Right cardiac atrium (tissue), 5 donors: ENCODE measurements at regions not wholly inside any gene's neighbourhood (a gene's known extent, or its start where the extent isn't known, plus 50 kb on each side); places are given as distances from the start of the nearest gene placed in this dataset.
"Not testable (repeated sequence)": the region's sequence is repeated elsewhere in the genome, so short reads cannot be mapped to it uniquely, and the experiment has no call there.

Experiments used
- ATAC-seq, 2 donors: fragments of 200-7000 bp; cut with Tn5 transposase; one replicate each; pipeline versions ENCODE4 v1.8.0 to v1.9.1; 2020; ENCODE audit warnings: moderate library complexity in 2 of 2, mild to moderate bottlenecking in 1 of 2
- DNase-seq, 3 donors: peaks; one replicate each; pipeline ENCODE4 v3.0.0-alpha.2; 2020
- H3K27ac ChIP-seq: one replicate; pipeline ENCODE4 v1.5.1; 2013; ENCODE audit warnings: mild to moderate bottlenecking, low read length, control low read depth, moderate library complexity
- H3K27me3 ChIP-seq: one replicate; pipeline ENCODE4 v1.6.1; 2013; ENCODE audit not compliant: control insufficient read depth, insufficient read depth
- H3K4me1 ChIP-seq: one replicate; pipeline ENCODE4 v1.6.1; 2013; ENCODE audit warnings: low read length; ENCODE audit not compliant: control insufficient read depth, insufficient read depth
- H3K4me3 ChIP-seq: one replicate; pipeline ENCODE4 v1.5.1; 2013; ENCODE audit warnings: low read length, control low read depth
- H3K9me3 ChIP-seq: one replicate; pipeline ENCODE4 v1.6.1; 2013; ENCODE audit warnings: low read length; ENCODE audit not compliant: control insufficient read depth
- WGBS: extraction: QIAGEN DNeasy Blood & Tissue Kit; methylation state at CpG from one replicate; pipeline ENCODE4 v1.1.7; 2013; 5-methylcytosine and 5-hydroxymethylcytosine counted together
- intact Hi-C, 4 donors: fragments of 100-400 bp; cut with DNase I; formaldehyde crosslinking; loops; one replicate each; pipeline versions ENCODE4 v1.11.0 to v1.14.0; 2022 to 2023
- donor health status: healthy with polysubstance abuse.
- donor health status: DM: no; HTN: yes; CAD: no.
- donor health status: DM: no; HTN: no; CAD: no.
- donor health status: DM: no; HTN: yes; CAD: no; lungs with severe emphysema.
- donor health status: DM: yes; HTN: yes; CAD: no.

DNA sequence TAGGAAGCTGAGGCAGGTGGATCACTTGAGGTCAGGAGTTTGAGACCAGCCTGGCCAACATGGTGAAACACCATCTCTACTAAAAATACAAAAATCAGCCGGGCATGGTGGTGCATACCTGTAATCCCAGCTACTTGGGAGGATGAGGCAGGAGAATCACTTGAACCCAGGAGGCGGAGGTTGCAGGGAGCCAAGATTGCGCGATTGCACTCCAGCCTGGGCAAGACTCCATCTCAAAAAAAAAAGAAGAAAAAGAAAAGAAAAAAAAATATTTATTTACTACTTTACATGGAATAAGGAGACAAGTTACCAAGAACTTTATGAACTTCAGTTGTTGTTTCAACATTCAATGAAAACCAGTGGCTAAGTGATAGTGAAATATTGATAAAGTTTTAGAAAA, 121.7 kb downstream of the ATOH1 start:
- ATAC-seq, H3K9me3 ChIP-seq, intact Hi-C loops, H3K4me3 ChIP-seq, H3K27me3 ChIP-seq, DNase-seq, H3K4me1 ChIP-seq, H3K27ac ChIP-seq: not testable (repeated sequence)
- 49% methylated on average over 4 of the region's 4 CpGs for WGBS

GRCh38 chr4:93957186-93957585, 128.6 kb downstream of the ATOH1 start:
- intact Hi-C loops, result loop anchor here in 1 of 4 donors (5.0 kb wide), 1 partner anchor 85 kb away; no protein-coding TSS in a partner anchor
- ATAC-seq (no peak), DNase-seq (no peak)
- WGBS, result 93% methylated on average over 1 of the region's 1 CpG
- Histone ChIP-seq H3K4me3 (no peak overlapping the region), H3K27me3 (no peaks in the 10 kb centered on the region), H3K4me1 (no peaks in the 10 kb centered on the region), H3K9me3 (no peaks in the 10 kb centered on the region), H3K27ac (no peak overlapping the region)

DNA sequence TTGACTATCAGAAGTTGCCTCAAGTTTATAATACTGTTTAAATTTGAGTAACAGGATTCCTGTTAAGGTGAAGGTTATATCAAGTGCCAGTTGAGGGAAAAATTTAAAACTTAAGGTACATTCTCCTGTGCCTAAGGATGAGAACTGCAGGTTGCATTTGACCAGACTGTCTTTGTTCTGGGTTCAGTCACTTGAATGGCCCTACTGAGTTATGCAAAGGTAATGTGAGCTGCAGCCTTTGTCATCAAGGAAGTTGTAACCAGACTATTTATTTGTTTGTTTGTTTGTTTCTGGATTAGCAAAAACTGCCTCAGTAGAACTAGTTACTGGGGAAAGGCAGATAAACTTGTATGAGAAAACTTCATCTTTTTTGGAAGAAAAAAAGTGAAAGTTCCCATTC, 131.9 kb downstream of the ATOH1 start:
- no peaks in the 10 kb centered on the region for H3K27me3 ChIP-seq
- no peaks in the 10 kb centered on the region for H3K4me1 ChIP-seq
- H3K27ac ChIP-seq, result no peak overlapping the region
- H3K4me3 ChIP-seq, result no peak overlapping the region
- H3K9me3 ChIP-seq, result no peaks in the 10 kb centered on the region
- no peak for DNase-seq
- ATAC-seq, result no peak
- intact Hi-C loops, result no loop called here

DNA sequence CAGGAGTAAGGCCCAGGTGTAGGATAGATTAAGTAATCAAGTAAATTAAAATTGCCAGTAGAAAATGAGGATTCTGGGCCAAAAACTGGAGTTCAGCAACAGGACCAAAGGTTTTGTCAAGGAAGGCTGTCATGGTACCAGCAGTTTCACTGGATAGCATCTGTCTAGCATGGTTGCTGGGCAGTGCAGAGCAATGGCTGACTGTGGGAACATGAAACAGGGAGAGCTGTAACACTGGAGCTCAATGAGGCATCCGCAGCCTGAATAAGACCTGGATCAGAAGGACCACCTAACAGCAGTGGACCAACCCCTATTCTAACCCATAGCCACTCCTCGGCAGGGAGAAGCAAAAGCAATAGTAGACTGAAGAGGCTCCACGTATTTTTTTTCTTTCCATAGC, 132.4 kb downstream of the ATOH1 start:
- 71% methylated on average over 3 of the region's 3 CpGs for WGBS
- intact Hi-C loops, result no loop called here

GRCh38 chr4:93981594-93981993, 153.0 kb downstream of the ATOH1 start:
- ATAC-seq, result no peak
- intact Hi-C loops, result no loop called here
- 62% methylated on average over 6 of the region's 6 CpGs for WGBS

More for the DNA sequence above, 132.4 kb downstream of the ATOH1 start:
- DNase-seq (no peak), ATAC-seq (no peak)
- H3K27ac ChIP-seq, result no peak overlapping the region
- no peaks in the 10 kb centered on the region for H3K4me1 ChIP-seq
- no peaks in the 10 kb centered on the region for H3K27me3 ChIP-seq
- H3K9me3 ChIP-seq, result no peaks in the 10 kb centered on the region
- no peak overlapping the region for H3K4me3 ChIP-seq

GRCh38 chr4:93982255-93982654, 153.7 kb downstream of the ATOH1 start:
- intact Hi-C loops, result no loop called here
- 80% methylated on average over 1 of the region's 1 CpG for WGBS
- H3K4me3 ChIP-seq, result no peak overlapping the region
- H3K9me3 ChIP-seq, result no peaks in the 10 kb centered on the region
- DNase-seq (no peak), ATAC-seq (no peak)
- no peaks in the 10 kb centered on the region for H3K27me3 ChIP-seq
- H3K4me1 ChIP-seq, result no peaks in the 10 kb centered on the region
- no peak overlapping the region for H3K27ac ChIP-seq

More at GRCh38 chr4:93981594-93981993, 153.0 kb downstream of the ATOH1 start:
- no peaks in the 10 kb centered on the region for H3K9me3 ChIP-seq
- no peak overlapping the region for H3K4me3 ChIP-seq
- no peak for DNase-seq
- H3K27ac ChIP-seq, result no peak overlapping the region
- H3K4me1 ChIP-seq, result no peaks in the 10 kb centered on the region
- H3K27me3 ChIP-seq, result no peaks in the 10 kb centered on the region

DNA sequence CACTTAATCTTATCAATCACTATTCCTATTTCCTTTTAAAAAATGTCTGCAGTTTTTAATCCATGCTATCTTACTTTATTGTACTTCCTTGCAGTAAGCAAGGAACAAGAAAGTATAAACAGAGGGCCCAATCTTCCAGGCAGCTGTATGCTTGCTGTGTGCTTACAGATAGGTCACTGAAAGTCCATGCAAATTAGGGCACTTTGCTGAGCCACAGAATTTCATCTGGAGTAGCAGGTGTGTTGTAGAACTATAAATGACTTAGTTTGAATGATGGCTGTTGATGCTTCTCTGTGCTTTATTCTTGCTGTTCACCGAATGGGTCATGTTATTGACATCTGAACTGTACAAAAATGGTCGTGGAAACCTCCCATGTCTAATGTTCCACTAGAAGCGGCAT, 154.6 kb downstream of the ATOH1 start:
- H3K4me3 ChIP-seq, result no peak overlapping the region
- ATAC-seq, result no peak
- H3K4me1 ChIP-seq, result no peaks in the 10 kb centered on the region
- no peak overlapping the region for H3K27ac ChIP-seq
- WGBS, result 82% methylated on average over 3 of the region's 3 CpGs
- intact Hi-C loops, result no loop called here
- no peak for DNase-seq
- no peaks in the 10 kb centered on the region for H3K9me3 ChIP-seq
- no peaks in the 10 kb centered on the region for H3K27me3 ChIP-seq

- H3K4me3 ChIP-seq, result no peak overlapping the region
- intact Hi-C loops, result no loop called here
- ATAC-seq, result no peak
- no peaks in the 10 kb centered on the region for H3K4me1 ChIP-seq
- DNase-seq, result no peak
- H3K27me3 ChIP-seq, result no peaks in the 10 kb centered on the region
- no peak overlapping the region for H3K27ac ChIP-seq
- 81% methylated on average over 5 of the region's 5 CpGs for WGBS
- H3K9me3 ChIP-seq, result no peaks in the 10 kb centered on the region
Measured at GRCh38 chr4:93994175-93994994, 165.8 kb downstream of the ATOH1 start.

- Histone ChIP-seq H3K4me3 (no peak overlapping the region), H3K9me3 (no peaks in the 10 kb centered on the region), H3K27me3 (no peaks in the 10 kb centered on the region), H3K27ac (no peak overlapping the region), H3K4me1 (no peaks in the 10 kb centered on the region)
- ATAC-seq, result no peak
- 70% methylated on average over 1 of the region's 1 CpG for whole genome bisulfite sequencing
- intact Hi-C loops, result no loop called here
- DNase-seq, result no peak
Measured at GRCh38 chr4:93996895-93997294, 168.3 kb downstream of the ATOH1 start.

- no peaks in the 10 kb centered on the region for H3K4me1 ChIP-seq
- H3K27me3 ChIP-seq, result no peaks in the 10 kb centered on the region
- ATAC-seq, result no peak
- intact Hi-C loops, result no loop called here
- no peak overlapping the region for H3K27ac ChIP-seq
- H3K9me3 ChIP-seq, result no peaks in the 10 kb centered on the region
- no peak for DNase-seq
- no peak overlapping the region for H3K4me3 ChIP-seq
- WGBS, result 51% methylated on average over 1 of the region's 1 CpG
Measured at GRCh38 chr4:94000559-94000958, 172.0 kb downstream of the ATOH1 start.

DNA sequence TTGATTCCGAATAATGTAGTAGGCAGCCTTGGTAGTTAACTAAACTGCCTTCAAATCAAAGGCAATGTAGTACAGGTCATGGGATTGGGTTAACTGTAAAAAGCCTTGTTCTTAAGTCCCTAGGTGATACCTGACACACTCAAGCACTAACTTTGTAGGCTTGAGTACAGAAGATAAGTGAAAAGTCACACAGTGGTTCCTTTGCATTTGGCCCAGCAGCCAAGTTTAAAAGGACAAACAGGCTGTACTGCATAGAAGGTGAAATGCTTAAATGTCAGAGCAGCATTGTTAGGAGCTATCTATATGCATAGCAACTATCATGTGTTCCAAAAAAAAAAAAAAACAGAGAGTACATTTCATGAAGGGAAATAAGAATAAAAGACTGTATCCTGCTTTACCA, 178.4 kb downstream of the ATOH1 start:
- Histone ChIP-seq H3K4me1 (no peaks in the 10 kb centered on the region), H3K27ac (no peak overlapping the region), H3K27me3 (no peaks in the 10 kb centered on the region), H3K4me3 (no peak overlapping the region), H3K9me3 (no peaks in the 10 kb centered on the region)
- no peak for DNase-seq
- peak in 1 of 2 donors; percentile 45 for ATAC-seq
- WGBS, result 81% methylated on average over 1 of the region's 1 CpG
- intact Hi-C loops, result no loop called here

DNA sequence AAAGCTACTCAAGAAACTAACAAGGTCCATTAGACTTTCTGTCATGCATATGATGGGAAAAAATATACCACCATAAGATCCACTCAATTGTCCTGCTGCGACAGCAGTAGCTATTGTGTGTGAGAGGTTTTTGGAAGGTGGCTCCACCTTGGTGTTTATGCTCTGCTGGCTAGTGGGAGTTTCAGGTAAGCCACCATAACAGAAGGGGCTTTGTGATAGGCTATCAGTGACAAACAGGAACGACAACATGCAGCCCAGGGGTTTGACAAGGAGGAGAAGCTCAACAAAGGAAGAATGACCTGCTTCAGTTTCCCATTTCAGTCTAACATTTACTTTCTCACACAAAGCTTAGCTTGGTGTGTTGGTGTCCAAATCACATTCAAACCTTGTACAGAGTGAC, 182.6 kb downstream of the ATOH1 start:
- Histone ChIP-seq H3K4me3 (no peak overlapping the region), H3K9me3 (no peaks in the 10 kb centered on the region), H3K27me3 (no peaks in the 10 kb centered on the region), H3K27ac (no peak overlapping the region), H3K4me1 (no peaks in the 10 kb centered on the region)
- DNase-seq, result no peak
- WGBS, result 59% methylated on average over 2 of the region's 2 CpGs
- intact Hi-C loops, result no loop called here
- ATAC-seq, result no peak
